UCSD-AML1 (cell line): ENCODE measurements at regions not wholly inside any gene's neighbourhood (a gene's known extent, or its start where the extent isn't known, plus 50 kb on each side); places are given as distances from the start of the nearest gene placed in this dataset.
"Not testable (repeated sequence)": the region's sequence is repeated elsewhere in the genome, so short reads cannot be mapped to it uniquely, and the experiment has no call there.

ENCODE experiments used
- DNase-seq: peaks from one replicate; lab custom pipeline; 2025; ENCODE audit not compliant: unreplicated experiment; lab: John Stamatoyannopoulos, UW

- DNase-seq = no peak
Observed at GRCh38 chr1:29689372-29690030, 453.2 kb downstream of the PTPRU start.

GRCh38 chr1:29688471-29689365 lies 452.4 kb downstream of the PTPRU start:
- peak; percentile 55 for DNase-seq

GRCh38 chr1:29687601-29688244 lies 451.4 kb downstream of the PTPRU start:
- no peak for DNase-seq

GRCh38 chr1:29687166-29687565 lies 450.8 kb downstream of the PTPRU start:
- DNase-seq = no peak

- no peak for DNase-seq
Observed at GRCh38 chr1:29686012-29686930, 449.9 kb downstream of the PTPRU start.

- no peak for DNase-seq
Observed at GRCh38 chr1:29685387-29685786, 449.1 kb downstream of the PTPRU start.

GRCh38 chr1:29684141-29684540 lies 447.8 kb downstream of the PTPRU start:
- no peak for DNase-seq

GRCh38 chr1:29683472-29683871 lies 447.1 kb downstream of the PTPRU start:
- DNase-seq = no peak

- DNase-seq = no peak
Observed at GRCh38 chr1:29682919-29683295, 446.6 kb downstream of the PTPRU start.

GRCh38 chr1:29682171-29682918 lies 446.0 kb downstream of the PTPRU start:
- DNase-seq = no peak

- not testable (repeated sequence) for DNase-seq
Observed at GRCh38 chr1:29681416-29681815, 445.1 kb downstream of the PTPRU start.

- no peak for DNase-seq
Observed at GRCh38 chr1:29679828-29680558, 443.7 kb downstream of the PTPRU start.

GRCh38 chr1:29679316-29679715 lies 443.0 kb downstream of the PTPRU start:
- no peak for DNase-seq

GRCh38 chr1:29677028-29678024 lies 441.0 kb downstream of the PTPRU start:
- no peak for DNase-seq

GRCh38 chr1:29676496-29676895 lies 440.2 kb downstream of the PTPRU start:
- DNase-seq = no peak

GRCh38 chr1:29675481-29676263 lies 439.4 kb downstream of the PTPRU start:
- DNase-seq = no peak

GRCh38 chr1:29674627-29675326 lies 438.5 kb downstream of the PTPRU start:
- DNase-seq = no peak
